H9 (cell line): ENCODE measurements at regions not wholly inside any gene's neighbourhood (a gene's known extent, or its start where the extent isn't known, plus 50 kb on each side); places are given as distances from the start of the nearest gene placed in this dataset.

Experiments
- DNase-seq: peaks from one replicate; pipeline ENCODE4 v3.0.0-alpha.2; 2017
- H2AFZ ChIP-seq: one replicate; pipeline ENCODE4 v1.6.1; 2013; ENCODE audit warnings: mild to moderate bottlenecking, low read length, control low read depth, moderate library complexity
- H2AK5ac ChIP-seq: 2 replicates; pipeline ENCODE4 v1.6.1; 2013; ENCODE audit warnings: low read length, control low read depth, mixed read lengths; ENCODE audit not compliant: insufficient read length
- H2BK120ac ChIP-seq: one replicate; pipeline ENCODE4 v1.6.1; 2013; ENCODE audit warnings: low read depth, mild to moderate bottlenecking, low read length, control low read depth, inconsistent platforms; ENCODE audit not compliant: poor library complexity, severe bottlenecking
- H2BK12ac ChIP-seq: 2 replicates; pipeline ENCODE4 v1.6.1; 2013; ENCODE audit warnings: low read length, control low read depth, mixed read lengths, low read depth; ENCODE audit not compliant: insufficient read length
- H2BK15ac ChIP-seq: 2 replicates; pipeline ENCODE4 v1.6.1; 2013; ENCODE audit warnings: low read depth, low read length, control low read depth
- H2BK20ac ChIP-seq: one replicate; pipeline ENCODE4 v1.6.1; 2013; ENCODE audit warnings: low read depth, mild to moderate bottlenecking, low read length, control low read depth, inconsistent platforms; ENCODE audit not compliant: poor library complexity, severe bottlenecking
- H2BK5ac ChIP-seq: 2 replicates; pipeline ENCODE4 v1.6.1; 2013; ENCODE audit warnings: low read length, control low read depth, mixed read lengths; ENCODE audit not compliant: insufficient read length
- H3K14ac ChIP-seq: 2 replicates; pipeline ENCODE4 v1.6.1; 2013; ENCODE audit warnings: low read length, control low read depth; ENCODE audit not compliant: insufficient read depth
- H3K18ac ChIP-seq: 2 replicates; pipeline ENCODE4 v1.6.1; 2013; ENCODE audit warnings: low read depth, mild to moderate bottlenecking, mixed read lengths, low read length, control low read depth; ENCODE audit not compliant: insufficient read length
- H3K23ac ChIP-seq: 2 replicates; pipeline ENCODE4 v1.6.1; 2013; ENCODE audit warnings: low read length, control low read depth, mixed read lengths, low read depth; ENCODE audit not compliant: insufficient read length
- H3K23me2 ChIP-seq: 2 replicates; pipeline ENCODE4 v1.6.1; 2013; ENCODE audit warnings: low read depth, mild to moderate bottlenecking, mixed read lengths, low read length, control low read depth; ENCODE audit not compliant: insufficient read length, poor library complexity, severe bottlenecking
- H3K27ac ChIP-seq: 2 replicates; pipeline ENCODE4 v1.5.1; 2013; ENCODE audit warnings: low read length, control low read depth, mixed read lengths, low read depth; ENCODE audit not compliant: insufficient read length
- H3K27me3 ChIP-seq: 2 replicates; pipeline ENCODE4 v1.6.1; 2013; ENCODE audit warnings: low read length, control low read depth, inconsistent platforms; ENCODE audit not compliant: insufficient read depth
- H3K4ac ChIP-seq: 2 replicates; pipeline ENCODE4 v1.6.1; 2013; ENCODE audit warnings: low read depth, mild to moderate bottlenecking, control low read depth, inconsistent platforms, low read length, moderate library complexity
- H3K4me1 ChIP-seq: 2 replicates; pipeline ENCODE4 v1.6.1; 2013; ENCODE audit warnings: low read length, control low read depth, inconsistent platforms; ENCODE audit not compliant: insufficient read depth
- H3K4me2 ChIP-seq: 2 replicates; pipeline ENCODE4 v1.6.1; 2013; ENCODE audit warnings: low read length, control low read depth, mixed read lengths; ENCODE audit not compliant: insufficient read length, insufficient read depth
- H3K56ac ChIP-seq: 2 replicates; pipeline ENCODE4 v1.6.1; 2013; ENCODE audit warnings: low read depth, mild to moderate bottlenecking, mixed read lengths, low read length, control low read depth; ENCODE audit not compliant: insufficient read length
- H3K79me1 ChIP-seq: 2 replicates; pipeline ENCODE4 v1.6.1; 2013; ENCODE audit warnings: low read depth, mild to moderate bottlenecking, moderate library complexity, low read length, control low read depth, inconsistent platforms; ENCODE audit not compliant: insufficient read depth, poor library complexity, severe bottlenecking
- H3K79me2 ChIP-seq: 2 replicates; pipeline ENCODE4 v1.6.1; 2013; ENCODE audit warnings: low read length, control low read depth, inconsistent platforms; ENCODE audit not compliant: insufficient read depth
- H3K9ac ChIP-seq: 2 replicates; pipeline ENCODE4 v1.6.1; 2013; ENCODE audit warnings: low read length, control low read depth, mixed read lengths; ENCODE audit not compliant: insufficient read length; ENCODE audit errors: extremely low read depth
- H3K9me3 ChIP-seq: one replicate; pipeline ENCODE4 v1.6.1; 2013; ENCODE audit warnings: low read depth, low read length, inconsistent platforms; ENCODE audit not compliant: control insufficient read depth
- H3T11ph ChIP-seq: one replicate; pipeline ENCODE4 v1.6.1; 2013; ENCODE audit warnings: mild to moderate bottlenecking, low read length, control low read depth, inconsistent platforms
- H4K20me1 ChIP-seq: one replicate; pipeline ENCODE4 v1.6.1; 2013; ENCODE audit not compliant: control insufficient read depth, insufficient read length, insufficient read depth
- H4K5ac ChIP-seq: 2 replicates; pipeline ENCODE4 v1.6.1; 2013; ENCODE audit warnings: low read depth, mild to moderate bottlenecking, mixed read lengths, low read length, control low read depth; ENCODE audit not compliant: insufficient read length
- H4K8ac ChIP-seq: replicated peaks from 2 replicates; pipeline ENCODE4 v1.6.1; 2013; ENCODE audit warnings: low read length, control low read depth, mixed read lengths, low read depth; ENCODE audit not compliant: insufficient read length
- H4K91ac ChIP-seq: 2 replicates; pipeline ENCODE4 v1.6.1; 2013; ENCODE audit warnings: low read depth, mild to moderate bottlenecking, moderate library complexity, mixed read lengths, low read length, control low read depth; ENCODE audit not compliant: insufficient read length
- H3K27ac Mint-ChIP-seq, 3 experiments: 2 replicates in 2 of 3; 3 replicates in 1 of 3; pipeline ENCODE4 v1.8.0; 2020 to 2021; ENCODE audit warnings: mixed read lengths in 3 of 3, mild to moderate bottlenecking in 1 of 3, moderate library complexity in 1 of 3
- H3K27me3 Mint-ChIP-seq: 2 replicates; pipeline ENCODE4 v1.8.0; 2021; ENCODE audit warnings: low read depth, mild to moderate bottlenecking, moderate library complexity, mixed read lengths
- H3K36me3 Mint-ChIP-seq, 3 experiments: 2 replicates in 2 of 3; 3 replicates in 1 of 3; pipeline ENCODE4 v1.8.0; 2020 to 2021; ENCODE audit warnings: low read depth in 3 of 3, mixed read lengths in 3 of 3; ENCODE audit not compliant: insufficient read depth in 1 of 3
- H3K4me1 Mint-ChIP-seq, 2 experiments: 2 replicates each; pipeline ENCODE4 v1.8.0; 2020; ENCODE audit warnings: mixed read lengths in 2 of 2
- H3K4me3 Mint-ChIP-seq, 2 experiments: 2 replicates in 1 of 2; 3 replicates in 1 of 2; pipeline ENCODE4 v1.8.0; 2020 to 2021; ENCODE audit warnings: mild to moderate bottlenecking in 2 of 2, mixed read lengths in 2 of 2, moderate library complexity in 1 of 2
- H3K9me3 Mint-ChIP-seq, 2 experiments: 2 replicates in 1 of 2; 3 replicates in 1 of 2; pipeline ENCODE4 v1.8.0; 2020; ENCODE audit warnings: mild to moderate bottlenecking in 2 of 2, mixed read lengths in 2 of 2, moderate library complexity in 1 of 2
- WGBS: extraction: QIAGEN DNeasy Blood & Tissue Kit; methylation state at CpG from one replicate; pipeline ENCODE4 v1.1.7; 2013; ENCODE audit warnings: missing lambda C conversion rate, low lambda C conversion rate, mixed read lengths; ENCODE audit not compliant: insufficient read length; ENCODE audit errors: extremely low coverage; 5-methylcytosine and 5-hydroxymethylcytosine counted together
- TF ChIP-seq, protein P1 (sequence below): fragments of 200-600 bp; sonication (generic); conservative IDR thresholded peaks from 3 replicates; pipeline ENCODE4 v1.8.0; 2021; ENCODE audit warnings: antibody characterized with exemption, mild to moderate bottlenecking

GRCh38 chr20:1720226-1720625 lies 62.6 kb upstream of the SIRPG start:
- Histone ChIP-seq H4K5ac (no peak overlapping the region), H2BK12ac (no peak overlapping the region), H3K56ac (no peak overlapping the region), H2BK20ac (no peak overlapping the region), H3K79me2 (no peaks in the 10 kb centered on the region), H2BK15ac (no peak overlapping the region), H3K9me3 (no peaks in the 10 kb centered on the region), H3K14ac (no peak overlapping the region), H4K20me1 (no peaks in the 10 kb centered on the region), H3K4ac (no peak overlapping the region), H3K27me3 (peaks cover 12% of the 10 kb centered on the region; the same call in 1 of the 2 replicates), H2BK5ac (no peak overlapping the region), H4K8ac (no peak overlapping the region), H3K27ac (no peak overlapping the region), H2AK5ac (no peak overlapping the region), H3K23ac (no peak overlapping the region), H2BK120ac (no peak overlapping the region), H3K9ac (no peak overlapping the region), H3K4me2 (no peak overlapping the region), H2AFZ (no peak overlapping the region), H3K4me1 (peaks cover 19% of the 10 kb centered on the region), H3T11ph (no peak overlapping the region), H3K79me1 (no peaks in the 10 kb centered on the region), H3K23me2 (no peaks in the 10 kb centered on the region), H3K18ac (no peak overlapping the region), H4K91ac (no peak overlapping the region)
- Mint-ChIP-seq H3K9me3 (no peaks in the 10 kb centered on the region; a peak in 2 of 5 replicates), H3K4me1 (peaks cover 22 to 29% of the 10 kb centered on the region in 2 experiments), H3K36me3 (peaks cover 0 to 3% (median 0%) of the 10 kb centered on the region in 3 experiments; a peak in 2 of 7 replicates), H3K4me3 (no peak overlapping the region), H3K27ac (no peak overlapping the region), H3K27me3 (peaks cover 100% of the 10 kb centered on the region)
- DNase-seq = no peak
- WGBS = no CpG with 5 or more reads among the region's 4 CpGs
- TF ChIP-seq, protein P1, sequence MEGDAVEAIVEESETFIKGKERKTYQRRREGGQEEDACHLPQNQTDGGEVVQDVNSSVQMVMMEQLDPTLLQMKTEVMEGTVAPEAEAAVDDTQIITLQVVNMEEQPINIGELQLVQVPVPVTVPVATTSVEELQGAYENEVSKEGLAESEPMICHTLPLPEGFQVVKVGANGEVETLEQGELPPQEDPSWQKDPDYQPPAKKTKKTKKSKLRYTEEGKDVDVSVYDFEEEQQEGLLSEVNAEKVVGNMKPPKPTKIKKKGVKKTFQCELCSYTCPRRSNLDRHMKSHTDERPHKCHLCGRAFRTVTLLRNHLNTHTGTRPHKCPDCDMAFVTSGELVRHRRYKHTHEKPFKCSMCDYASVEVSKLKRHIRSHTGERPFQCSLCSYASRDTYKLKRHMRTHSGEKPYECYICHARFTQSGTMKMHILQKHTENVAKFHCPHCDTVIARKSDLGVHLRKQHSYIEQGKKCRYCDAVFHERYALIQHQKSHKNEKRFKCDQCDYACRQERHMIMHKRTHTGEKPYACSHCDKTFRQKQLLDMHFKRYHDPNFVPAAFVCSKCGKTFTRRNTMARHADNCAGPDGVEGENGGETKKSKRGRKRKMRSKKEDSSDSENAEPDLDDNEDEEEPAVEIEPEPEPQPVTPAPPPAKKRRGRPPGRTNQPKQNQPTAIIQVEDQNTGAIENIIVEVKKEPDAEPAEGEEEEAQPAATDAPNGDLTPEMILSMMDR = no peak
